CD8-positive, alpha-beta memory T cell (primary cell): ENCODE measurements at regions not wholly inside any gene's neighbourhood (a gene's known extent, or its start where the extent isn't known, plus 50 kb on each side); places are given as distances from the start of the nearest gene placed in this dataset.
"Not testable (repeated sequence)": the region's sequence is repeated elsewhere in the genome, so short reads cannot be mapped to it uniquely, and the experiment has no call there.

ENCODE experiments used
- CTCF ChIA-PET: fragments of 350-600 bp; sonication (Branson Sonifier 250); formaldehyde crosslinking; loops from one replicate; lab custom pipeline; 2021; ENCODE audit warnings: antibody characterized with exemption; lab: Charles Lee
- POLR2A ChIA-PET: fragments of 350-600 bp; sonication (Branson Sonifier 250); formaldehyde crosslinking; loops from one replicate; lab custom pipeline; 2021; ENCODE audit warnings: antibody characterized with exemption; lab: Charles Lee
- DNase-seq, 5 donors: peaks; one replicate each; pipeline versions ENCODE4 v3.0.0 to v3.0.0-alpha.2; 2020 to 2022; ENCODE audit warnings: mixed read lengths in 1 of 5
- H3K27ac ChIP-seq: one replicate; pipeline ENCODE4 v1.7.0; 2013; ENCODE audit warnings: low read depth, mild to moderate bottlenecking, low read length, moderate library complexity
- H3K27me3 ChIP-seq: 2 replicates; pipeline ENCODE4 v1.7.0; 2013; ENCODE audit warnings: low read length, mild to moderate bottlenecking; ENCODE audit not compliant: insufficient read depth, poor library complexity, severe bottlenecking
- H3K36me3 ChIP-seq: 2 replicates; pipeline ENCODE4 v1.7.0; 2013; ENCODE audit warnings: mild to moderate bottlenecking, low read length, moderate library complexity; ENCODE audit not compliant: insufficient read depth
- H3K4me1 ChIP-seq: 2 replicates; pipeline ENCODE4 v1.7.0; 2013; ENCODE audit warnings: mild to moderate bottlenecking, low read length, moderate library complexity; ENCODE audit not compliant: insufficient read depth
- H3K4me3 ChIP-seq: 2 replicates; pipeline ENCODE4 v1.7.0; 2013; ENCODE audit warnings: mild to moderate bottlenecking, low read length
- H3K9me3 ChIP-seq: 2 replicates; pipeline ENCODE4 v1.7.0; 2013; ENCODE audit warnings: mild to moderate bottlenecking, low read length
- H3K27ac Mint-ChIP-seq, 8 donors: one replicate each; pipeline ENCODE4 v1.8.0; 2020 to 2021; ENCODE audit warnings: mixed read lengths in 8 of 8, mild to moderate bottlenecking in 6 of 8, inconsistent platforms in 3 of 8, moderate library complexity in 3 of 8
- H3K27me3 Mint-ChIP-seq, 2 donors: one replicate each; pipeline ENCODE4 v1.8.0; 2020 to 2021; ENCODE audit warnings: mixed read lengths in 2 of 2, mild to moderate bottlenecking in 1 of 2, moderate library complexity in 1 of 2
- H3K36me3 Mint-ChIP-seq, 3 donors: one replicate each; pipeline ENCODE4 v1.8.0; 2020 to 2021; ENCODE audit warnings: mixed read lengths in 3 of 3, inconsistent platforms in 1 of 3, mild to moderate bottlenecking in 1 of 3
- H3K4me1 Mint-ChIP-seq, 3 donors: one replicate each; pipeline ENCODE4 v1.8.0; 2020 to 2021; ENCODE audit warnings: mixed read lengths in 3 of 3, inconsistent platforms in 1 of 3, mild to moderate bottlenecking in 1 of 3
- H3K4me3 Mint-ChIP-seq, 7 donors: one replicate each; pipeline ENCODE4 v1.8.0; 2020 to 2021; ENCODE audit warnings: mixed read lengths in 7 of 7, mild to moderate bottlenecking in 6 of 7, moderate library complexity in 4 of 7, inconsistent platforms in 2 of 7
- H3K9me3 Mint-ChIP-seq, 5 donors: one replicate each; pipeline ENCODE4 v1.8.0; 2020 to 2022; ENCODE audit warnings: mixed read lengths in 5 of 5, mild to moderate bottlenecking in 3 of 5, moderate library complexity in 2 of 5, inconsistent platforms in 1 of 5

DNA sequence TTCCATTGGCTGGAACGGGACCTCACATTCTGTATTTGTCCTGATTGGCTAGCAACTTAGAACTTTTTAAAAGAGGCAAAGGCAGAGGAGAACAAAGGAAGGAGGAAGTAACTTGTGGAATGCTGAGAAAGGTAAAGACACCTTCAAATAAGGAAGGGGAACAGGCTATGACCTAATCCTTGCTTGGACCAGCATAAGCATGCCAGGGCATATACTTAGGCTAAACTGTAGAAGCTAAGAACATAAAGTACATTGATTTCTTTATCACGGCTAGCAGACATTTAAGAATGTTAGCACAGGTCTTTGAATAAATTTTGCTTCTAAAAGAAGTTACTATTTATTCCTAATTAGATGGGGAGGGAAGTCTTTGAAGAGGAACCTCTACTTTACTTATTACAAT, 136.4 kb upstream of the SMYD2 start:
- H3K27me3 ChIP-seq, H3K4me1 Mint-ChIP-seq, DNase-seq, H3K4me3 Mint-ChIP-seq, H3K27ac ChIP-seq, H3K36me3 ChIP-seq, H3K27me3 Mint-ChIP-seq, POLR2A ChIA-PET, H3K4me3 ChIP-seq, H3K4me1 ChIP-seq, H3K9me3 ChIP-seq, H3K27ac Mint-ChIP-seq, H3K36me3 Mint-ChIP-seq, CTCF ChIA-PET, H3K9me3 Mint-ChIP-seq: not testable (repeated sequence)

DNA sequence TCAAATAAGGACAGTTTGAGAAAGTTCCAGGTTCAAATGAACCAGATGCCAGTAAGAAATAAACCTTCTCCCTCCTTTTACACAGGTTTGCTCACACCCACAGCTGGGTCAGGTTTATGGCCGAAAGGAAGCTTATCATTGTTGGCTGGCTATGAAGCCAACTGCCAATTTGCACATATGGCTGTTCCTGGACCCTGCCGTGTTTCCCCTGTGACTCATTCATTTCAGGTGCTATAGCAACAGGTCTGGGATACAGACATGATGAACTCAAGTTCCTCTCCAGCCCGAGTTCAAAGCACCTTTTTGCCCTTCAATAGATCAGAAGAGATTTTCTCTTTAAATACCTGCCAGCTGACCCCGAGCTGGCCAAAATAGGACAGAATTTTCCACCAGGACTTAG, 134.4 kb upstream of the SMYD2 start:
- no peak overlapping the region for H3K4me3 ChIP-seq
- POLR2A ChIA-PET: no interaction called here
- no peak for DNase-seq
- H3K27ac ChIP-seq: no peak overlapping the region
- H3K4me1 ChIP-seq: no peaks in the 10 kb centered on the region
- Mint-ChIP-seq H3K4me3 (no peak overlapping the region), H3K27ac (no peak overlapping the region), H3K9me3 (peaks cover 0 to 4% (median 0%) of the 10 kb centered on the region in 5 donors), H3K4me1 (no peaks in the 10 kb centered on the region), H3K36me3 (no peaks in the 10 kb centered on the region), H3K27me3 (peaks cover 3 to 8% of the 10 kb centered on the region in 2 donors)
- H3K36me3 ChIP-seq: no peaks in the 10 kb centered on the region
- CTCF ChIA-PET: no interaction called here
- peaks cover 3% of the 10 kb centered on the region for H3K27me3 ChIP-seq
- no peaks in the 10 kb centered on the region for H3K9me3 ChIP-seq

DNA sequence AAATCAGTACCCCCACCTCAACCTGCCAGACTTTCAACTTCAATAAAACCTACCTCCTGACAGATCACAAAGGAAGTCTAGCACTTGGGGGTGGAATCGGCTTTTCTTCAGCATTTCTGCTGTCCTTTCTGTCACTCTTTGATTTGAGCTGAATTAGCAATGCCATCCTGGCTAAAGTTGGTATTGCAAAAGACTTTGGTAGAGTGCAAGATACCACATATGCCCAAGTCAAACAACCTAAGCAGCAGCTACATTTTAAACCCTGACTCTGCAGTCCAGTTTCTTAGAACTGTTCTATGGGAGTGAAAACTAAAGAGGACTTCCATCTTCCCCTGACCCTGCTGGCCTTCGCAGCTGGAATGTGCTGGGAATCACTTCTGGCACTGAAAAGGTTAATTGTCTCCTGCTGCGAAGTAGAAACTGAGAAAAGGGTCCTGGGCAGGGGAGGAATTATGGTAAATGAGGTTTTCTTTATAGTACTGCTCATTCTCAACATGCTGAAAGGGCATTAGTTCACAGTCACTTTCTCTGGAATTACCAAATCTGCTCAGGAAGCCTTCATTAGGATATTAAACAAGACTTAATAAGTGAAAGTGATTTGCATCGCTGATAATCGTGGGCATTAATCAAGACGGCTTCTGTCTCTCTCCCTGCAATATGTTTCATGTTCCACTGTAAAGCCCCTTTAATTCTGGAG, 126.2 kb upstream of the SMYD2 start:
- Mint-ChIP-seq H3K27ac (no peak overlapping the region), H3K4me3 (no peak overlapping the region), H3K36me3 (no peaks in the 10 kb centered on the region), H3K9me3 (peaks cover 0 to 4% (median 0%) of the 10 kb centered on the region in 5 donors), H3K27me3 (peaks cover 1 to 31% of the 10 kb centered on the region in 2 donors), H3K4me1 (no peaks in the 10 kb centered on the region)
- POLR2A ChIA-PET: no interaction called here
- CTCF ChIA-PET: no interaction called here
- Histone ChIP-seq H3K27me3 (no peaks in the 10 kb centered on the region), H3K9me3 (no peaks in the 10 kb centered on the region), H3K36me3 (no peaks in the 10 kb centered on the region), H3K27ac (no peak overlapping the region), H3K4me1 (no peaks in the 10 kb centered on the region), H3K4me3 (no peak overlapping the region)
- no peak for DNase-seq

DNA sequence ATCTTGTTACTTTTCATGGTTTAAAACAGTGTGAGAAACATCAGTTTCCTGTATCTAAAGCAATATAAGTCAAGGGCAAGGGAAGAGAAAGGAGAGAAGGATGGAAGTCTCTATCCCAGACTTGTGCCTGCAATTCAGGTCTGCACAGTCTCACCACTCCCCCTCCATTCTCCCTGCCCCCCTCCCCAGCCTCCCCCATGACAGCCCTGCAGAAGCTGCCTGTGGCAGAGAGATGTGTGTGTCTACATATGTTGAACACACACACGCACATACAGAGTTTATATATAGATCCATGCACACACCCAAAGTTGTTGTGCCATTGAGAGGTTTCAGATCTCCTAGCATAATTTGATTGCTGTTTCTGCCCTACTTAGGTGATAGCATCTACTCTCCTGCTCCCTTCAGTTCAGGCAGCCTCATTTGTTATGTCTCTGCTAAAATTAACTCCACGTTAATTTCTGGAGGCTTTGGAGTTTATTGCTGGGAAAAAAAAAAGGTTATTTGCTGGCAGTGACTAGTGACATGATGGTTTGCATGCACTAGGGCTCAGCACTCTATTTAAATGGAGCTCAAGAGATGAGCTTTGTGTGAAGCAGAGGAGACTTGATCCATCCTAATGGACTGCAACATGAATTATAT, 124.9 kb upstream of the SMYD2 start:
- H3K9me3 ChIP-seq: no peaks in the 10 kb centered on the region
- H3K36me3 ChIP-seq: no peaks in the 10 kb centered on the region
- H3K4me1 ChIP-seq: no peaks in the 10 kb centered on the region
- CTCF ChIA-PET: interaction anchor here (0.6 kb wide), 1 partner anchor 29 kb away, joined by 3 read pairs; no protein-coding TSS in a partner anchor
- no peaks in the 10 kb centered on the region for H3K27me3 ChIP-seq
- Mint-ChIP-seq H3K27me3 (peaks cover 1 to 35% of the 10 kb centered on the region in 2 donors), H3K27ac (no peak overlapping the region), H3K9me3 (peaks cover 0 to 2% (median 0%) of the 10 kb centered on the region in 5 donors), H3K4me3 (no peak overlapping the region), H3K4me1 (no peaks in the 10 kb centered on the region), H3K36me3 (no peaks in the 10 kb centered on the region)
- H3K27ac ChIP-seq: no peak overlapping the region
- no peak overlapping the region for H3K4me3 ChIP-seq
- POLR2A ChIA-PET: no interaction called here
- DNase-seq: no peak

DNA sequence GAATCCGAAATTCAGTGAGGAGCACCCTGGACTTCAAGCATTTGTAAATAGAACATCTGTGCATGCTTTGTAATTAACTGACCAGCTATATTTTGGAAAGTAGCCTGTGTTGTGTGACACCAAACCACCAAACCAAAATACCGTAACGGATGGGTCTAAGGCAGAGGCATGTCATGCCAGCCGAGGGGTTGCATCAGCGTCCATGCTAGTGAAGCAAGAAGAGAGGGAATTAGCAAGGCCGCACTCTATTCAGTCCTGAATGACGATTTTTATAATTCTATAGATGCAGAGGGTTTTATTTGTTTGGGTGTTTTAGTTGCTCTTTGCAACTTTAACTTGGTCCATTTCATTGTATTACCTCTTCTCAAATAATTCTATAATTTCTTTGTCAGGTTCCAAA, 116.8 kb upstream of the SMYD2 start:
- Mint-ChIP-seq H3K36me3 (no peaks in the 10 kb centered on the region), H3K27me3 (peaks cover 6 to 14% of the 10 kb centered on the region in 2 donors), H3K4me1 (no peaks in the 10 kb centered on the region), H3K9me3 (no peaks in the 10 kb centered on the region), H3K4me3 (no peak overlapping the region), H3K27ac (no peak overlapping the region)
- Histone ChIP-seq H3K4me1 (no peaks in the 10 kb centered on the region), H3K36me3 (no peaks in the 10 kb centered on the region), H3K4me3 (no peak overlapping the region), H3K27ac (no peak overlapping the region), H3K9me3 (no peaks in the 10 kb centered on the region), H3K27me3 (no peaks in the 10 kb centered on the region)
- DNase-seq: no peak
- CTCF ChIA-PET: no interaction called here
- POLR2A ChIA-PET: no interaction called here

DNA sequence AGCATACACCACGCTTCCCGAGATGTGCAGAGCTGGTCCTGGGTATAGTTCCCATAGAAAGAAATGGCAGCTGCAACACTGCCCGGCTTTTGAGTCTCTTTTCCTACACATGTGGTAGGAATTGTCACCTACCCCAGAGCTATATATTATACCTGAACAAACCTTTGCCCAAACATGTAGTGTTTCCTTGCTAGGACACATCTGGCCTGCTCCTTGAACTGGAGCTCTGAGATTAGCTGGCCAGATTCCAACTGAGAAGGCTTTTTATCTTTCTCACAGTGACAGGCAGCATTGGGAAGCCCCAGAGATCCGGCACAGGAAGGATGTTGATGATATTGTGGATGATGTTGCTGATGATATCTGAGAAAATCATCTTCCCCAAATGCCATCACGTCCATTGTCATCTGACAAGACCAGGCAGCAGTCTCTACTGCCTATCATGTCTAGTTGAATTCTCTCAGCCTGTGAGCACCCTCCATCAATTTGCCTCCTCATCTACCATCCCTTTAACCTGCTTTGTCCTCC, 115.0 kb upstream of the SMYD2 start:
- no peak for DNase-seq
- Mint-ChIP-seq H3K36me3 (no peaks in the 10 kb centered on the region), H3K9me3 (no peaks in the 10 kb centered on the region), H3K27me3 (peaks cover 8 to 19% of the 10 kb centered on the region in 2 donors), H3K4me1 (no peaks in the 10 kb centered on the region), H3K4me3 (no peak overlapping the region), H3K27ac (no peak overlapping the region)
- no peaks in the 10 kb centered on the region for H3K27me3 ChIP-seq
- ChIA-PET POLR2A (no interaction called here), CTCF (no interaction called here)
- no peak overlapping the region for H3K4me3 ChIP-seq
- H3K27ac ChIP-seq: no peak overlapping the region
- H3K36me3 ChIP-seq: no peaks in the 10 kb centered on the region
- H3K4me1 ChIP-seq: no peaks in the 10 kb centered on the region
- H3K9me3 ChIP-seq: no peaks in the 10 kb centered on the region

DNA sequence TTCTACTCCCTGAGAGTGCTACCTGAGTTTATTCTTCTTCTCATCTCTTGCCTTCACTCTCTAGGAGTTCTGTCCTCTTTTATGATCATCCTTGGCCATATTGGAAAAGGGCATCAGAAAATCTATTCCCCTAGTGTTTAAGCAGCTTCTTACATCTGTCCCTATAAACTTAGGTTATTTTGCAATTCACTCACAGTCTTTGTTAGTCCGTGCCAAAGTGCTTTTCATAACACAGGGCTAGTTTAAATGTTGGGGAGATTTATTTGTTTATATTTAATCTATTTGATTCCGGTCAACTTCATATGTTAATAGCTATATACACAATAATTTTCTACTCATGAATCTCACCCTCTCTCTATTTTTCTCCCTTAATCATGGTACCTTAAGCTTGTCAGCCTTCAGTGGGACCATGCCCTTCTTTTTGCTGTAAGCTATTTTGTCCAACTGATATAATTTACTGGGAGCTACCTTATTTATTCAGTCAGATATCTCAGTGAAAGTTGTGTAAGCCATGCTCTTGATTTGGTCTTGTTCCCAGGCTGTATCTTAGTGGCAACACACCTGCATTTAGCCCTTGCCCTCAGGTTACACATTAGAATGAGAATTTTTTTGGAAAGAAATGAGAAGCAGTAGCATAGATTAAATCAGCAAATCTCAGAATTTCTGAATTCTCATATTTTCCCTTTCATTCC, 106.3 kb upstream of the SMYD2 start:
- Histone ChIP-seq H3K4me1 (no peaks in the 10 kb centered on the region), H3K27me3 (no peaks in the 10 kb centered on the region), H3K27ac (no peak overlapping the region), H3K4me3 (no peak overlapping the region), H3K36me3 (no peaks in the 10 kb centered on the region), H3K9me3 (no peaks in the 10 kb centered on the region)
- peaks cover 0 to 11% (median 0%) of the 10 kb centered on the region in 5 donors for H3K9me3 Mint-ChIP-seq
- no peaks in the 10 kb centered on the region for H3K36me3 Mint-ChIP-seq
- peaks cover 15 to 42% of the 10 kb centered on the region in 2 donors for H3K27me3 Mint-ChIP-seq
- no peaks in the 10 kb centered on the region for H3K4me1 Mint-ChIP-seq
- no peak overlapping the region for H3K4me3 Mint-ChIP-seq
- H3K27ac Mint-ChIP-seq: no peak overlapping the region
- POLR2A ChIA-PET: no interaction called here
- no peak for DNase-seq
- CTCF ChIA-PET: no interaction called here

DNA sequence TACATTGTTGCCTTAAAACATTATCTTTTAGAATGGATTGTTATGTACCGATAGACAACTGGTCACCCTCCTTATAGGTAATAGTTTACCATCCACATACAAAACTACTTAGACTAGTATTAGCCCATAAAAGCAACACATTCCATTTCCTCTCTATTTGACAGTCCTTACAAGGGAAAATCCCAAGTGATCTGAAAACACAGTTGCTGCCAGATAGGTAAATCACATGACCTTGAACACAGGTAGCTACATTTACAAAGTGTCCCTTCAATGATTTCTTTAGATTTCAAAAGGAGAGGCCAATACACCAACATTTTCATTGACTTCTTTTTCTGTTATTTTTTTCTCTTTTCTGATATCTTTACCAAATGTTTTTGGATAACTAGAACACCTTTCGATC, 102.9 kb upstream of the SMYD2 start:
- POLR2A ChIA-PET: no interaction called here
- CTCF ChIA-PET: no interaction called here
- no peak overlapping the region for H3K27ac ChIP-seq
- H3K4me1 ChIP-seq: no peaks in the 10 kb centered on the region
- Mint-ChIP-seq H3K4me1 (no peaks in the 10 kb centered on the region), H3K36me3 (no peaks in the 10 kb centered on the region), H3K9me3 (peaks cover 0 to 19% (median 4%) of the 10 kb centered on the region in 5 donors), H3K4me3 (no peak overlapping the region), H3K27me3 (peaks cover 14 to 40% of the 10 kb centered on the region in 2 donors), H3K27ac (no peak overlapping the region)
- no peak overlapping the region for H3K4me3 ChIP-seq
- no peaks in the 10 kb centered on the region for H3K36me3 ChIP-seq
- DNase-seq: no peak
- H3K27me3 ChIP-seq: no peaks in the 10 kb centered on the region
- H3K9me3 ChIP-seq: no peaks in the 10 kb centered on the region
